Peyer's patch (tissue), 4 donors: ENCODE measurements at regions not wholly inside any gene's neighbourhood (a gene's known extent, or its start where the extent isn't known, plus 50 kb on each side); places are given as distances from the start of the nearest gene placed in this dataset.

Experiments
- DNase-seq, 3 donors: peaks; one replicate each; pipeline ENCODE4 v3.0.0-alpha.2; 2017 to 2019
- H3K27ac ChIP-seq, 4 donors: fragments of 200-600 bp; sonication (generic); one replicate each; pipeline ENCODE4 v1.5.1; 2016 to 2019
- H3K27me3 ChIP-seq, 2 donors: fragments of 200-600 bp; sonication (generic); one replicate each; pipeline ENCODE4 v1.5.1; 2019
- H3K36me3 ChIP-seq, 3 donors: fragments of 200-600 bp; sonication (generic); one replicate each; pipeline ENCODE4 v1.5.1; 2016 to 2019
- H3K4me1 ChIP-seq, 4 donors: fragments of 200-600 bp; sonication (generic); one replicate each; pipeline ENCODE4 v1.5.1; 2016 to 2019
- H3K4me3 ChIP-seq, 4 donors: fragments of 200-600 bp; sonication (generic); 1 replicate in 3 of 4; 2 replicates in 1 of 4; pipeline ENCODE4 v1.5.1; 2016 to 2019; ENCODE audit warnings: mild to moderate bottlenecking in 1 of 4
- H3K9me3 ChIP-seq, 4 donors: fragments of 200-600 bp; sonication (generic); one replicate each; pipeline ENCODE4 v1.5.1; 2016 to 2019; ENCODE audit warnings: mild to moderate bottlenecking in 1 of 4
- POLR2A ChIP-seq, 2 donors: fragments of 450-650 bp; IDR thresholded peaks; one replicate each; pipeline ENCODE4 v1.5.1; 2017; ENCODE audit warnings: antibody characterized with exemption in 2 of 2, mild to moderate bottlenecking in 2 of 2, moderate library complexity in 2 of 2
- TF ChIP-seq, protein P1 (sequence below), 6 experiments: fragments of 450-650 bp in 4 of 6; fragments of 200-600 bp in 2 of 6; sonication (generic) in 1 of 6; IDR thresholded peaks; one replicate each; pipeline ENCODE4 v1.5.1; 2017 to 2019; ENCODE audit warnings: antibody characterized with exemption in 6 of 6, mild to moderate bottlenecking in 3 of 6, moderate library complexity in 1 of 6

DNA sequence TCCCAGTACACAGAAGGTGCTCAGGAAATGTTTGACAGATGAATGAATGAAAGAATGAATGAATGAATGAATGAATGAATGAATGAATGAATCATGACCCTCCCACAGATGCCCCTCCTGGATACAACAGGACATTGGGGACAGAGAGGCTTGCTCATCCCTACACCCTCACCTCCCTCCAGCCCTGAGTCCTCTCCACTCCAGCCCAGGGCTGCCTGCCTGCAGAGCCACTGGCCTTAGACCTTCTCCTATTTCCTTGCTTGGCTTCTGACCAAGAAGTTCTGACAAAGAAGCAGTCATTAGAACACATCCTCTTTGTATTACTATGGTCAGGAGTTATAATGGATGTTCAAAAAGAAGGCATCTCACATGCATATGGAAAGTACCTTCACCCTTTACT, 240.7 kb upstream of the DAPK1 start:
- no peaks in the 10 kb centered on the region for H3K9me3 ChIP-seq
- H3K36me3 ChIP-seq: no peaks in the 10 kb centered on the region
- H3K4me1 ChIP-seq: no peaks in the 10 kb centered on the region
- no peaks in the 10 kb centered on the region for H3K27me3 ChIP-seq
- H3K4me3 ChIP-seq: no peak overlapping the region
- H3K27ac ChIP-seq: no peak overlapping the region
- DNase-seq: no peak
- TF ChIP-seq, protein P1, sequence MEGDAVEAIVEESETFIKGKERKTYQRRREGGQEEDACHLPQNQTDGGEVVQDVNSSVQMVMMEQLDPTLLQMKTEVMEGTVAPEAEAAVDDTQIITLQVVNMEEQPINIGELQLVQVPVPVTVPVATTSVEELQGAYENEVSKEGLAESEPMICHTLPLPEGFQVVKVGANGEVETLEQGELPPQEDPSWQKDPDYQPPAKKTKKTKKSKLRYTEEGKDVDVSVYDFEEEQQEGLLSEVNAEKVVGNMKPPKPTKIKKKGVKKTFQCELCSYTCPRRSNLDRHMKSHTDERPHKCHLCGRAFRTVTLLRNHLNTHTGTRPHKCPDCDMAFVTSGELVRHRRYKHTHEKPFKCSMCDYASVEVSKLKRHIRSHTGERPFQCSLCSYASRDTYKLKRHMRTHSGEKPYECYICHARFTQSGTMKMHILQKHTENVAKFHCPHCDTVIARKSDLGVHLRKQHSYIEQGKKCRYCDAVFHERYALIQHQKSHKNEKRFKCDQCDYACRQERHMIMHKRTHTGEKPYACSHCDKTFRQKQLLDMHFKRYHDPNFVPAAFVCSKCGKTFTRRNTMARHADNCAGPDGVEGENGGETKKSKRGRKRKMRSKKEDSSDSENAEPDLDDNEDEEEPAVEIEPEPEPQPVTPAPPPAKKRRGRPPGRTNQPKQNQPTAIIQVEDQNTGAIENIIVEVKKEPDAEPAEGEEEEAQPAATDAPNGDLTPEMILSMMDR (IDR thresholded peaks at IDR 0.05): no peak
- TF ChIP-seq POLR2A (IDR thresholded peaks at IDR 0.05): no peak

DNA sequence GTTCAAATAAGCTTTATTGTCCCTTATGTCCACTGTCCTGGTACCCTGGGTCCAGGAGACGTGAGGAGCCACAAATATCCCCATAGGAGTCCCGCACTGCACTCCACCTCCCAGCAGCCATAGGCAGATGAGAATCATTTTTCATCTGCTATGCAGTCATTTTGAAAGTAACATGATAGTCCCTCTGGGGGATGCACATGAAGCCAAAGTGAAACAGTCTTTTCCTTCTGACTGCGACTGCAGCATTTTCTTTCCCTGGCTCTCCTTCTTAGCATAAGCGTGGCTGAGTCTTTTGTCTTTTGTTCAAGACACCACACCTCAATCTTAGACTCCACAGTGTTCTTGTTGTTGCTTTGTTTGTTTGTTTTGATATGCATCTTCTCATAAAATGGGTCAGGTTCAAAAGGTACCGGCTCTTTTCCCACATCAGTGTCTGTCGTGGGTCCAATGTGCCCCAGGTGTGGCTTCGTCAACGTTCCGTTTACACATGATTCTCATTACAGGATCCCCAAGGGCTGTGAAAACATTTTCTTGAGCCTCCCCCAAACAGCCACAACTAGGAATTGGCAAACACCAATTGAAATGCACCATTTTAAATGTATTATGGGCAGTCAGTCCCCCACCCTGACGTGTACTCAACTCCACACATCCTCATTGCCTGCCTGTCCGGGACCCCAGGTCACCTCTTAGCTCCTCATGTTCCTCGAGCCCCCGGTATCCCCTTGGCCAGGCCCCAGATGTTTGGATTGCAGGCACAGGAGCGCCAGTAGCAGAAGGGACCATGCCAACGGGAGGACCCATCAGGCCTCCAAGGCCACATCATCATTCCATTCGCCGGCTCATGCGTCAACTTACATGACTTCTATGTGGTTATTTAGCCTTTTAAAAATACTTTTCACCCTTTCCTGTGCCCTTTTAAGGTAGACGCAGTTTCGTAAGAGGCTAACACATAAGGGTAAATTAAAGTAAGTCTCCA, 237.8 kb upstream of the DAPK1 start:
- H3K27ac ChIP-seq: no peak overlapping the region
- no peaks in the 10 kb centered on the region for H3K36me3 ChIP-seq
- H3K27me3 ChIP-seq: no peaks in the 10 kb centered on the region
- H3K9me3 ChIP-seq: no peaks in the 10 kb centered on the region
- TF ChIP-seq POLR2A (IDR thresholded peaks at IDR 0.05): no peak
- TF ChIP-seq, protein P1 (IDR thresholded peaks at IDR 0.05): no peak
- no peaks in the 10 kb centered on the region for H3K4me1 ChIP-seq
- DNase-seq: no peak
- H3K4me3 ChIP-seq: no peak overlapping the region

DNA sequence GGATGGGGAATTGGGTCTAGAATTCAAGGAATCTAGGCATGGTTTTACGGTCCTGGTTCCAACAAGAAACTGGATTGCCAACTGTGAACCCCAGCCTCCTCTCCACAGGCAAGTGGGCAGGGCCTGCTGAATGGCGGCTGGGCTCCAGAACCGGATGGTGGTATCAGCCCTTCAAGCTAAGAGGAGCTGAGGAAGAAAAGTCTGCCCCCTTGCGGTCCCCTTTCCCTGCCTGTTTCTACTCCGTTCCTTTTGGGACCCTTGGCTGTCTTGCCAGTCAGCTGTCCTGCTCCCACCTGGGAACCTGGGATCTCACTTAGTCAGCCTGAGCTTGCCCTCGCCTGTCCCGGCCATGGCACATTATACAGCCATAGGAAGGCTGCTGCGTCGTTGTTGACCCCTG, 234.4 kb upstream of the DAPK1 start:
- H3K36me3 ChIP-seq: no peaks in the 10 kb centered on the region
- TF ChIP-seq POLR2A (IDR thresholded peaks at IDR 0.05): no peak
- TF ChIP-seq, protein P1 (IDR thresholded peaks at IDR 0.05): no peak
- no peaks in the 10 kb centered on the region for H3K9me3 ChIP-seq
- DNase-seq: no peak
- H3K27me3 ChIP-seq: no peaks in the 10 kb centered on the region
- H3K27ac ChIP-seq: no peak overlapping the region
- no peak overlapping the region for H3K4me3 ChIP-seq
- no peaks in the 10 kb centered on the region for H3K4me1 ChIP-seq

DNA sequence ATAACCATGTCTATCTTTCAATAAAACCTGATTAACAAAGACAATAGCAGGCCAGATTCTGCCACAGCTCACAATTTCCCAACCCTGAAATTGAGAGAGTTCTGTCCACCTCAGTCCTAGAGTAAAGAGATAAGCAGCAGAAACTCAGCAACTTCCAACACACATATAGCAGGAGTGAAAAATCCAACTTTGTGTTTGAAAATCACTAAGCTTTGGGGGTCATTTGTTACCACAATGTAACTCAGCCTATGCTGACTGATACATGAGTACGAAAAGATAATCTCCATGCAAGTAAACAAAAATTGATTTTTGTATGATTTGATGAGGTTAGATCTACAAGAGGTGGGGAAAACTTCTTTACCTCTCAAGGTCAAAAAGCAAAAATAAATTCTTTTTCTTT, 231.0 kb upstream of the DAPK1 start:
- Histone ChIP-seq H3K27me3 (no peaks in the 10 kb centered on the region), H3K4me3 (no peak overlapping the region), H3K4me1 (peaks cover 0 to 5% (median 0%) of the 10 kb centered on the region in 4 donors), H3K36me3 (no peaks in the 10 kb centered on the region), H3K27ac (peak overlapping the region in 1 of 4 donors; percentile 31), H3K9me3 (no peaks in the 10 kb centered on the region)
- DNase-seq: no peak
- TF ChIP-seq, protein P1 (IDR thresholded peaks at IDR 0.05): no peak
- TF ChIP-seq POLR2A (IDR thresholded peaks at IDR 0.05): no peak

DNA sequence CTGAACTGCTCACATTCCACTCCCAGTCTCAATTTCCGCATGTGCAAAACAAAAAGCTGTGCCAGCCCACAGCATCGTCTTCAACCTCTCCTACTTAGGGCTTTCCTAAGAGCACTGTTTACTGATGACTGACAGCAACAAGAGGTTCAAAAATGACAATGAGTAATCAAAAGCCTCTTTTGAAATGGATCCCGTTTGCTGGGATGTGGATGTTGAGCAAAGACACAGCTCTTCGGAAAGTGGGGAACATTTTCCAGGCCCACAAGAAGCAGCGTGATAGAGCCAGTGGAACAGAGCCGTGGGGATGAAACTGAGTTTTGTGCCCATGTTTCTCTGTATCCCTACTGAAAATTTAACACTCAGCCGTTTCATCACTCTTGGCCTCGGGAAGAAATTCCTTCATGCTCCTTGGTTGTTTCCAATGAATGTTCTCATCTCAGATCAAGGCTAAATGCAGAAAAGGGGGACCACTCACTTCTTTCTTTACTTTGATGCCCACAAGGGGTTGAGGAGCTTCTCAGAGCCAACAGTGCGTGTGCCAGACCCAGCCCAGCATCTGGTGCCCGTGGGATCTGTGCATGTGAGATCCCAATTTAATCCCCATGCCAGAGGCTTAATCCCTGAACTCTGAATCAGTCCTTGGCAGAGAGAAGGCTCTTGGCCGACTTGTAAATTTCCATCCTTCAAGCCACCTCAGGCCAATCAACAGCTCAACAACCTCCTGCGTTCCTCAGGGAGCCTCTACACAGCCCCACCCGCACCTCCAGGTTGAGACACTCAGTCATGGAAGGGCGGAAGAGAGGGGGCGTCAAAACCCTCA, 230.2 kb upstream of the DAPK1 start:
- H3K4me1 ChIP-seq: peaks cover 0 to 5% (median 0%) of the 10 kb centered on the region in 4 donors
- H3K4me3 ChIP-seq: no peak overlapping the region
- H3K27me3 ChIP-seq: no peaks in the 10 kb centered on the region
- H3K9me3 ChIP-seq: no peaks in the 10 kb centered on the region
- no peak for DNase-seq
- no peaks in the 10 kb centered on the region for H3K36me3 ChIP-seq
- no peak for TF ChIP-seq POLR2A (IDR thresholded peaks at IDR 0.05)
- H3K27ac ChIP-seq: peak overlapping the region in 2 of 4 donors; percentile 8 to 31
